ENCODE measurements at regions not wholly inside any gene's neighbourhood (a gene's known extent, or its start where the extent isn't known, plus 50 kb on each side); places are given as distances from the start of the nearest gene placed in this dataset.

- TF ChIP-seq EZH2 (IDR thresholded peaks at IDR 0.05) = no peak
- no peak for TF ChIP-seq POLR2AphosphoS5 (IDR thresholded peaks at IDR 0.05; ENCODE audit: borderline replicate concordance, low read depth, low read length)
Measured at GRCh38 chr7:67690700-67691099, 694.1 kb downstream of the TYW1 start.
